ENCODE measurements at regions not wholly inside any gene's neighbourhood (a gene's known extent, or its start where the extent isn't known, plus 50 kb on each side); places are given as distances from the start of the nearest gene placed in this dataset.

GRCh38 chr12:124426594-124427555 is 132.0 kb downstream of the RFLNA start:
- DNase-seq: no peak

DNA sequence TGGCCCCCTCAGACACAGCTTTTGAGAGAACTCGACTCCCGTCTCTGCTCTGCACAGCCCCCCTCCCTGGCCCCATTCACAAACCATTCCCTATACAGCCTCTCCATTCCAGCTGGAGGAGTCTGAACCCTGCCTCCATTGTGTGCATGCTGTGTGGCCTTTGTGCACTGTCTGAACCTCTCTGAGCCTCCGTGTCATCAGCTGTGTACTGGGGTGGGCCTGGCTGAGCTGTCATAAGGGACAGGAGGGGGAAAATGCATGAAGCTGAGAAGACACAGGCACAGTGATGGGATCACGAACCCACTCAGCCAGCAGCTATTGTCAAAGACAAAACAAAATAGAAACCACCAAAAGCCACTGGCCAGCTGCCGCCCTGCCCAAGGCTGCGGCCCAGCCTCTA is 130.8 kb downstream of the RFLNA start:
- DNase-seq: no peak

- DNase-seq: no peak
These were observed 129.6 kb downstream of the RFLNA start for GRCh38 chr12:124424516-124424905.

DNA sequence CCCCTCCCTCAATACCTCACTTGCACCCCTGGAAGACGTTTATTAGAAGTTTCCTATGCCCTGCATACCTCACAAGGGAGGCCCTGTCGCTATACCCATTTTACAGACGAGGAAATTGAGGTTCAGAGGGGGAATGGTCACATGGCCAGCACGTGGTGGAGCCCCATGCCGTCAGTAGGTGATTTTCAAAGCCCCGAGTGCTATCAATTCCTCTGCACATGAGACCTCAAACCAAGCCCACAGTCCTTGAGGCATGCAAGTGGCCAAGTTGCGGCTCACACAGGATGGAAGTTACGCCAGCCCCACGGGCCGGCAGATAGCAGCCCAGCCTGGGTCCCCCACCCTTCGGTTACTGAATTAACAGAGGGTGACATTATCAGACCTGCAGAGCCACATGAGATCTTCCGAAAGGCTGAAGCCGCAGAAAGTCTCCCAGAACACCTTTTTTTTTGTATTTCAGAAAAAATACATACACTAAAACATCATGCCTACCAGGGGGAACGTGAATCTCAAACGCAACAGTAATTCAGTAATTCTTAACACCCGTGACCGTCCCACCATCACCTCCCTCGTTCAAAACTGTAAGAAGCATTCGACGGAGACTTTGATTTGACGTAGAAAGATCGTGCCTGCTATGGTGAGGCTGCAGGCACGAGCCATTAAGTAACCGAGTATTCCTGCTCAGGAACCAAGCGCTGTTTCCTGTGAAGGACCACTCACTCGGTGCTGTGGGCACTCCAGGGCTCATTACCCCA is 129.0 kb downstream of the RFLNA start:
- DNase-seq: no peak

DNA sequence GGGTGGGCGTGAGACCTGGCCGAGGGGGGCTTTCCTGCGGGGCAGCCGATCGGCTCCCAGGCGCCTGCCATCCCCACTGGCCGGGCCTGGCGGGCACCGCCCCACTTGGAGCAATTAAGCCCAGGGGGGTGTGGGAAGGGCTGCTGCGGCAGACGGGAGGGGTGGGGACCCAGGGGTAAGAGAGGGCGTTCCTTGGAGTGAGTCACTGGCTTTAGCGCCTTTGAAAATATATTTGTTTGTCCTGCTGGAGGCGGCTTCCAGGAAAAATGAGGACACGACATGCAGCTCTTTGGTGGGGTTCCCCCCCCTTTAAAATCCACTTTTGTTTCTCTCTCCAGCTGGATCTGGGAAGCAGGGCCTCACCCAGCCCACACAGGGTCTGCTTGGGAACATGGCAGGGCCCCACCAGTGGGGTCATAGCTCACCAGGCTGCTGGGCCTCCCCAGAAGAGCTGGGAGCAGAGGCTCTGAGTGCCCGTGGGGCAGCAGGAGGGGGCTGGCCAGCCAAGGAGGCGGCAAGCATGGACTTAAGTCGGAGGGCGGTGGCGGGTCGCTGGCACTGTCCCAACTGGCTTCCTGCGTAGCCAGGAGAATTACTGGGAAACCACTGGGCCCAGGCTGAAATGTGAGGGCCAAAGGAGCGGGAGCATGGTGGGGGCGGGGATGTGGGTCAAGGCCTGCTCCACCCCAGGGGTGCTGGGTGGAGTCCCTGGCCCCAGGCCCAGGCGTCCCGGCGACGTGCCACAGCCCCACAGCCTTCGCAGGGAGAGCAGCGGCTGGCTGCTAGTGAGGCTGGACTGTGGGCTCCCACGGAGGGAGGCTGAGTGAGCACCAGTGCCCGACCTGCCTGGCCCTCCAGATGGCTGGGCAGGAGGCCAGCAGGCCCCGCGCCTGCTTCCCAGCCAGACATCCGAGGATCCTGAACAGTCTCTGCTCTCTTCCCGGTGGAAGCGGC is 128.0 kb downstream of the RFLNA start:
- DNase-seq: peak; percentile 97

DNA sequence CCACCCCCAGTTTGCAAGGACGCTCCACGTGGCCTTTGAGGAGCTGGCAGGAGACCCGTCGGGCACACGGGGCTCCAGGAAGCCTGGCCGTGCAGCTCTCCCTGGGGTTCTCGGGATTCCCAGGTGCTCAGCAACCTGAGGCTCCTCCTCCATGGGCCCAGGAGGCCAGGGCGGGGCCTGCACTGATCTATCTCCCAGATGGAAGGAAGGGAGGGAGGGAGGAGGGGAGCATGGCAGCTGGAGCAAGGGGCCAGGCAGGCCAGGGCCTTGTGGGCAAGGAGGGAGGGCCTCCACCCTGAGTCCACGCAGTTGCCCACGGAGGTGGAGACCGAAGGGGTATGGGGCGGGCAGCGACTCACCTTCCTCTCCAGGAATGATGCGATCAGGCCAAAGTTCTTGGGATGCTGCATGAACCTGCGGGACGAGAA is 127.3 kb downstream of the RFLNA start:
- no peak for DNase-seq

DNA sequence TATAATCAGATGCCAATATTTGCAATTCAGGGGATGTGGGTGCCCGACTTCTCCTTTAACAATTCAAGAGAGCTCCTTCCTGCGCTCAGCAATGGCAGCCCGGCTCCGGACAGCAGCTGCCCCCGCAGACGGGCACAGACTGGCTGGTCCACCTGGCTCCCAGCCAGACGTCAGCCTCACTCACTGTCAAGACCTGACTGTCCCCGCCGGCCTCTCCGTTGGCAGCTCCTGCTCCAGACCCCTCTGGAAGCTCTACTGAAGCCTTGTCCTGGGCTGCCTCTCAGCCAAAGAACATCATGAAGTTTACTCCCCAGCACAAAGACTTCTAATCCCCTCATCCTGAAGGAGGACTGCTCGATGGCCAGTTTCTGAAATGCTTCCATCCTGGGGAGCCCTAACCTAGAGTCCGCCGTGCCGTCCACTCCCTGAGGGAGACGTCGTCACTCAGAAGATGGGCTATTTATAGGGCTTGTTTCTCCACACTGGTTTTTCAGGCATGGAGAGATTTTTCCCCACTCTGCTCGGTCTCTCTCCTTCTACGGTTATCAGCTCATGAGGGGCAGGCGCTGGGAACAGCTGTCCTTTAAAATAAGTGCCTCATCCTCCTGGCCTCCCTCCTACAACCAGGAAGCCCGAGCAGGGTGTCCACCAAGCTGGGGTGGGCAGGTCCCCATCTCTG is 126.2 kb downstream of the RFLNA start:
- DNase-seq: no peak

GRCh38 chr12:124420041-124420995 is 125.4 kb downstream of the RFLNA start:
- no peak for DNase-seq

DNA sequence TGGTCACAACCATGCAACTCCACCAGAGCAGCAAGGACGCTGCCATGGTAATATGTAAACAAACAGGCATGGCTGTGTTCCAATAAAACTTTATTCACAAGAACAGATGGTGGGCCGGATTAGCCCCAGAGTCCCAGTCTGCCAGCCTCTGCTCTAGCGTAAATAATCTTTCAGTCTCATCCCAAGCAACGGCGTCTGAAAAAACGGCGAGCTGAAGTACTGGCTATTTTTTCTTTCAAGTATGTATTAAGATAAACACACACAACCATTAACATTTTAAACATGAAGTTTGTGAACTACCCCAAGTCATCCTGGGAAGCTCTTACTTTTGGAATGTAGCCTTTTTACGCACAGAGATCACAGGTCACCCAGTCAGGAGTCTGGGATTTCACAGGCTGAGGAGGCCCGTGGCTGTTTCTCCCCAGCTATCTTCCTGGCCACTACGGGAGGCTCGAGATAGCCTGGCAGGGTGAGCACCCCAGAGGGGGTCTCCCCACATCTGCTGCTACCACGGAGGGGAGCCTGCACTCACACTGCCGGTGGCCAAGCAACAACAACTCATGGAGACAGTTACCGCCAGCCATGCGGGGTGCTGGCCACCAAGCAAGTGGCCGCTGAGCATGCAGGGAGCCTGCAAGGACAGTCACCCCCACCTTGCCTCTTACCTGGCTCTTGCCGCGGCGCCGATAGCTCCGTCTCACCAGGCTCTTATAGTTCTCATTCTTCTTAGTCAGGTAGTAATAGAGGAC is 124.6 kb downstream of the RFLNA start:
- no peak for DNase-seq

- no peak for DNase-seq
These were observed 123.9 kb downstream of the RFLNA start for GRCh38 chr12:124418791-124419190.

- DNase-seq: no peak
These were observed 123.3 kb downstream of the RFLNA start for GRCh38 chr12:124418156-124418555.

DNA sequence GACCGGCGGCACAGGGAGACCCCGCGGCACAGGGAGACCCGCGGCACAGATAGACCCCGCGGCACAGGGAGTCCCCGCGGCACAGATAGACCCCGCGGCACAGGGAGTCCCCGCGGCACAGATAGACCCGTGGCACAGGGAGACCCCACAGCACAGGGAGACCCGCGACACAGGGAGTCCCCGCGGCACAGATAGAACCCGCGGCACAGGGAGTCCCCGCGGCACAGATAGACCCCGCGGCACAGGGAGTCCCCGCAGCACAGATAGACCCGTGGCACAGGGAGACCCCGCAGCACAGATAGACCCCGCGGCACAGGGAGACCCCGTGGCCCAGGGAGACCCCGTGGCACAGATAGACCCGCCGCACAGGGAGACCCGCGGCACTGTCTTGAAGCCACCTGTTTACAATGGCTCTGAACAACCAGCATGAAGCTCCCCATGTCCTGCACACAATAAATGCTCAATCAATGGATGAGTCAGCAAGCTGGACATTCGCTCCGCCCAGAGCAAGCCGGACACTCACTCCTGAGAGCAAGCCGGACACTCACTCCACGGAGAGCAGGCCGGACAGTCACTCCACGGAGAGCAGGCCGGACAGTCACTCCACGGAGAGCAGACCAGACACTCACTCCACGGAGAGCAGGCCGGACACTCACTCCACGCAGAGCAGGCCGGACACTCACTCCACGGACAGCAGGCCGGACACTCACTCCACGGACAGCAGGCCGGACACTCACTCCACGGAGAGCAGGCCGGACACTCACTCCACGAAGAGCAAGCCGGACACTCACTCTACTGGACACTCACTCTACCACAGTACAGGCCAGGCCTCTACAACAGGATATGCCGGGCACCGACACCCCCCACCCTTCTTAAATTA is 121.9 kb downstream of the RFLNA start:
- DNase-seq: no peak

DNA sequence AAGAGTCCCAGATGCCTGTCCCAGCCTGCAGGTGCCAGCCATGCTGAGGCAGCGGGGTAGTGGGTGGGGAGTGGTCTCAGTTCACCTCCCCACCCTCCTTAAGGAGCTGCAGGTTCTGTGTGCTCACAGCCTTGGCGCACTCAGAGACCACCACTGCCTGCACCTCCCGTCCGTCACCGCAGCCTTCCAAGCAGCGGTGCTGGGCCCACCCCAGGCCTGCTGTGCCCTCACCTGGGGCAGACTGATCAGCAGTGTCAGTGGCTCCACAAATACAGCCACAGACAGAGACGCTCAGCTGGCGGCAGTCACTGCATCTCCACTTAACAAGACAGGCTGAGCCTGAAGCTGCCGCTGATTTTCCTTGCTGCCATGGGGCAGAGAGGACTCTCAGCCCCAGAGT is 120.2 kb downstream of the RFLNA start:
- no peak for DNase-seq

DNA sequence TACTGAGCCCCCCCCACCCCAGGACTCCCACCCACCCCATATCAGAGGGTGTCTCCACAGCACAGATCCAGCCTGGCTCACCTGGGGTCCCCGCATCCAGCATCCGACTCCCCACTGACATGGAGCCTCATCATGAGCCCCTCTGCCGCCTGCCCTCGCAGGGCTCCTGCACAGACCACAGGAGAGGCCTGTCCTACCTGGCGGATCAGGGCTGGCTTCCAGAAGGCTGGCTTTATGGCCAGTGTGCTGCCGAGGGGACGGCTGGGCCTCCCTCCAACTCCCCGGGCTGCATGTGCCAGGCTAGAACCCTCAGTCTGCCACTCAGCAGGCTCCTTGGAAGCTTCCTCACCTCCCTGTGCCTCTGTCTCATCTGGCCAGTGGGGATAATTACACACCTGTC is 119.0 kb downstream of the RFLNA start:
- no peak for DNase-seq

DNA sequence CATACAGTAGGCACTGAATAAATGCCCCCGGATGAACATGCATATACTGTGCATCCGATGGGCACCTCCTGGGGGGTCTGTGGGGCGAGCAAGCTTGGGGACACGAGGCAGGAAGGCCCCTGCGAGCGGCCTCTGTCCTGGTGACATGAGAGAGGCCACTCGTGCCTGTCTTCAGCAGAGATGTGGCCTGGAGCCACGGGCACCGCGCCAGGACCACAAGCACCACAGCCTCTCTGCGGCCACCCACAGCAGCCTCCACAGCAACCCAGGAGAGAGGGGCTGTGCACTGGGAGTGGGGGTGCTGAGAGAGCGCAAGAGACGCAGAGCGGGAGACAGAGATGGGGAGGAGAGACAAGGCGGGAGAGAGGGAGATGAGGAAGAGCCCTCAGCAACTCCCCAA is 118.5 kb downstream of the RFLNA start:
- no peak for DNase-seq

- DNase-seq: no peak
These were observed 117.7 kb downstream of the RFLNA start for GRCh38 chr12:124412646-124413015.

DNA sequence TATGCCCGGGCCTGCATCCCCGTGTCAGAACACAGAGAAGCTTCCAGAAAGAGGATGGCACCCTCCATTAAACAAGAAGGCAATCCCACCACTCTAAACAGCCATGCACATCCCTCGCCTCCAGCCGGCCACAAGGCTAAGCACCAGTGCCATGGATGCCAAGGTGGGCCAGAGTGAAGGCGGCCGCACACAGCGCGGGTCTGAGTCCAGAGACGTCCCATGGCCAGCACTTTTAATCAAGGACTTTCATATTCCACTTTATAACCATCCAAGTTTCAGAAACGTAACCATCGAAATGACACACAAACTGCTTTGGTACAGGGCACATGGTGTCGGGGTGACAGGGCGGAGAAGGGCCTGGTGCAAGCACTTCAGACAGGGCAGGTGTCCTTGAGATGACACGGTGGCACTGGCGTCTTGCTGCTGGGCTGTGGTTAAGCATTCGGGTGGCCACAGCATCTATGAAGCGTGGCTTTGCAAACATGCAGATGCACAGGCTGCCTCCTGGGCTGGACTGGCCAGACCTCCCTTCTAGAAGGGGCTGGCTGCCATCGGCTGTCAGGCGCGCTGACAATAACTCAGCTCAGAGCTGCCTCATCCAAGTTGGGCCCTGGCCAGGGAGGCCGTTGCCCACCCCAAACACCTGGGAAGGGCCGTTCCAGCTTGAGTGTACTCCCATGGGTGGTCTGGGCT is 117.2 kb downstream of the RFLNA start:
- no peak for DNase-seq

- DNase-seq: peak; percentile 90
These were observed 116.5 kb downstream of the RFLNA start for GRCh38 chr12:124411281-124411878.

Measured in fibroblast of skin of scalp (primary cell).